HCT116 (cell line): ENCODE measurements at regions not wholly inside any gene's neighbourhood (a gene's known extent, or its start where the extent isn't known, plus 50 kb on each side); places are given as distances from the start of the nearest gene placed in this dataset.

Experiments used
- ATAC-seq: fragments of 200-7000 bp; cut with Tn5 transposase; 2 replicates; pipeline ENCODE4 v1.9.1; 2020; ENCODE audit warnings: mild to moderate bottlenecking, moderate library complexity
- BruUV-seq: library from RNA; stranded (reverse); fragments of 400-500 nt; replicated peaks from 2 replicates; lab custom pipeline; 2021; lab: Mats Ljungman, UMichigan
- CTCF ChIA-PET: fragments of 300-600 bp; sonication (Branson Sonifier 250); formaldehyde crosslinking; loops from one replicate; lab custom pipeline; 2021; ENCODE audit warnings: antibody characterized with exemption; lab: Charles Lee
- POLR2A ChIA-PET: fragments of 300-600, 350-600 bp; sonication (Branson Sonifier 250); formaldehyde crosslinking; loops from one replicate; lab custom pipeline; 2021; ENCODE audit warnings: antibody characterized with exemption; lab: Charles Lee
- RAD21 ChIA-PET, 2 experiments: fragments of 300-600 bp; sonication (Branson Sonifier 250); formaldehyde crosslinking; loops; one replicate each; lab custom pipeline; 2023; ENCODE audit warnings: low total read pairs in 2 of 2; ENCODE audit not compliant: uncharacterized antibody in 2 of 2, unreplicated experiment in 2 of 2, low non-redundant PET in 1 of 2; lab: Charles Lee
- DNase-seq: peaks from one replicate; pipeline ENCODE4 v3.0.0-alpha.2; 2010; ENCODE audit warnings: low read depth, low spot score
- H2AFZ ChIP-seq: fragments of 200-600 bp; shearing (Covaris generic), sonication (generic); 2 replicates; pipeline ENCODE4 v1.6.1; 2017; ENCODE audit warnings: low read depth, mixed run types, mixed read lengths, antibody characterized with exemption, low read length; ENCODE audit not compliant: poor library complexity, severe bottlenecking
- H3K27ac ChIP-seq: 2 replicates; pipeline ENCODE4 v1.5.1; 2012; ENCODE audit warnings: low read depth, low read length
- H3K27me3 ChIP-seq: fragments of 200-600 bp; sonication (generic); 2 replicates; pipeline ENCODE4 v1.6.1; 2016; ENCODE audit warnings: mixed run types, low read length, mixed read lengths; ENCODE audit not compliant: insufficient read depth
- H3K36me3 ChIP-seq, 2 experiments: fragments of 200-500 bp in 1 of 2; fragments of 200-600 bp in 1 of 2; sonication (Bioruptor generic) in 1 of 2; sonication (generic) in 1 of 2; 2 replicates each; pipeline versions ENCODE4 v1.5.1 to v1.6.1; 2014 to 2016; ENCODE audit warnings: low read length in 2 of 2, inconsistent platforms in 1 of 2, mixed read lengths in 1 of 2, mixed run types in 1 of 2; ENCODE audit not compliant: insufficient read depth in 2 of 2, control insufficient read depth in 1 of 2
- H3K4me1 ChIP-seq, 2 experiments: fragments of 200-600 bp in 1 of 2; sonication (generic) in 1 of 2; 2 replicates each; pipeline versions ENCODE4 v1.5.1 to v1.6.1; 2012 to 2017; ENCODE audit warnings: low read length in 2 of 2, inconsistent platforms in 1 of 2, mild to moderate bottlenecking in 1 of 2, mixed read lengths in 1 of 2, mixed run types in 1 of 2, moderate library complexity in 1 of 2; ENCODE audit not compliant: insufficient read depth in 2 of 2, control insufficient read depth in 1 of 2
- H3K4me2 ChIP-seq: fragments of 200-600 bp; sonication (generic); 2 replicates; pipeline ENCODE4 v1.6.1; 2017; ENCODE audit warnings: mixed run types, low read length, mixed read lengths
- H3K4me3 ChIP-seq, 2 experiments: fragments of 200-600 bp in 1 of 2; sonication (generic) in 1 of 2; replicated peaks in 1 of 2; 2 replicates each; pipeline ENCODE4 v1.5.1; 2011 to 2016; ENCODE audit warnings: low read length in 2 of 2, control low read depth in 1 of 2, low read depth in 1 of 2, mild to moderate bottlenecking in 1 of 2, mixed read lengths in 1 of 2, mixed run types in 1 of 2
- H3K79me2 ChIP-seq: fragments of 200-600 bp; sonication (generic); 2 replicates; pipeline ENCODE4 v1.6.1; 2017; ENCODE audit warnings: mild to moderate bottlenecking, mixed run types, low read length, moderate library complexity, mixed read lengths; ENCODE audit not compliant: insufficient read depth
- H3K9ac ChIP-seq: fragments of 200-600 bp; sonication (generic); 2 replicates; pipeline ENCODE4 v1.6.1; 2016; ENCODE audit warnings: low read length, mixed read lengths
- H3K9me2 ChIP-seq: fragments of 200-600 bp; sonication (generic), shearing (Covaris generic); 2 replicates; pipeline ENCODE4 v1.6.1; 2017; ENCODE audit warnings: mixed run types, mild to moderate bottlenecking, moderate library complexity; ENCODE audit not compliant: insufficient read depth
- H3K9me3 ChIP-seq, 2 experiments: fragments of 200-500 bp in 1 of 2; fragments of 200-600 bp in 1 of 2; sonication (Bioruptor generic) in 1 of 2; sonication (generic) in 1 of 2; 2 replicates each; pipeline ENCODE4 v1.6.1; 2014 to 2017; ENCODE audit warnings: low read length in 2 of 2, mixed read lengths in 2 of 2, inconsistent platforms in 1 of 2, low read depth in 1 of 2, mild to moderate bottlenecking in 1 of 2, mixed run types in 1 of 2, moderate library complexity in 1 of 2; ENCODE audit not compliant: control insufficient read depth in 1 of 2, insufficient read depth in 1 of 2
- H4K20me1 ChIP-seq: fragments of 200-600 bp; sonication (generic), shearing (Covaris generic); 2 replicates; pipeline ENCODE4 v1.6.1; 2017; ENCODE audit warnings: mixed run types, mild to moderate bottlenecking, moderate library complexity; ENCODE audit not compliant: insufficient read depth
- CEBPB ChIP-seq: IDR thresholded peaks from 2 replicates; pipeline ENCODE4 v1.6.1; 2012; ENCODE audit warnings: low read depth
- ELF1 ChIP-seq: IDR thresholded peaks from 2 replicates; pipeline ENCODE4 v1.6.1; 2012; ENCODE audit warnings: low read depth, borderline replicate concordance
- EZH2 ChIP-seq: fragments of 200-600 bp; sonication (generic); IDR thresholded peaks from 2 replicates; pipeline ENCODE4 v1.6.1; 2017; ENCODE audit warnings: antibody characterized with exemption, mixed run types
- FOSL1 ChIP-seq: IDR thresholded peaks from 2 replicates; pipeline ENCODE4 v1.6.1; 2012; ENCODE audit warnings: low read depth
- JUND ChIP-seq: IDR thresholded peaks from 2 replicates; pipeline ENCODE4 v1.6.1; 2012
- RAD21 ChIP-seq: IDR thresholded peaks from 2 replicates; pipeline ENCODE4 v1.6.1; 2012; ENCODE audit warnings: low read depth, mild to moderate bottlenecking
- SP1 ChIP-seq: IDR thresholded peaks from 2 replicates; pipeline ENCODE4 v1.6.1; 2012; ENCODE audit warnings: low read depth
- ZFX ChIP-seq: fragments of 450-650 bp; IDR thresholded peaks from 2 replicates; pipeline ENCODE4 v1.6.1; 2017
- ZNF274 ChIP-seq: fragments of 200-500 bp; sonication (Bioruptor generic); IDR thresholded peaks from 2 replicates; pipeline ENCODE4 v1.6.1; 2014; ENCODE audit warnings: mild to moderate bottlenecking, low read depth, low read length, inconsistent platforms
- intact Hi-C: fragments of 100-400 bp; cut with micrococcal nuclease; formaldehyde crosslinking; loops from 2 replicates; pipeline ENCODE4 v1.10.0; 2022
- TF ChIP-seq, protein P1 (sequence below): IDR thresholded peaks from 2 replicates; pipeline ENCODE4 v1.6.1; 2011; ENCODE audit warnings: mild to moderate bottlenecking, low read length, moderate library complexity; ENCODE audit not compliant: insufficient replicate concordance; ENCODE audit errors: extremely low read depth
- TF ChIP-seq, protein P2 (sequence below): IDR thresholded peaks from 2 replicates; pipeline ENCODE4 v1.6.1; 2012

DNA sequence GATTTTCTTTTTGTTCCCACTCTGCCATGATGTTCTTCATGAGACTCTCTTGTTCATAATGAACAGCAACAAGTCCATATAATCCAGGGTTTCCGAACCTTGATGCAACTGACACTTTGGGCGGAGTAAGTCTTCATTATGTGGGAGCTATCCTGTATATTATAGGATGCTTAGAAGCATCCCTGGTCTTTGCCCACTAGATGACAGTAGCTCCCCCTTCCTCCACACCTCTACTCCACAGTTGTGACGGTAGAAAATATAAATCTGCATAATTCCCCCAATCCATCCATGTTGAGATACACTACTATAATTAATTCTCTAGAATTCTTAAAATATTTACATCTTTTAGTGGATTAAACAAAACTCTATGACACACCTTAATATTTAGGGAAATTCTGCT lies 482.2 kb upstream of the CELF4 start:
- RAD21 ChIA-PET = no interaction called here
- intact Hi-C loops = no loop called here
- Histone ChIP-seq H3K36me3 (no peaks in the 10 kb centered on the region), H2AFZ (no peak overlapping the region), H3K27ac (no peak overlapping the region), H3K9ac (no peak overlapping the region), H3K9me2 (no peaks in the 10 kb centered on the region), H4K20me1 (no peaks in the 10 kb centered on the region), H3K9me3 (peaks cover 5 to 14% of the 10 kb centered on the region in 2 experiments; a peak in 2 of 4 replicates), H3K4me2 (no peak overlapping the region), H3K27me3 (no peaks in the 10 kb centered on the region), H3K79me2 (no peaks in the 10 kb centered on the region), H3K4me1 (no peaks in the 10 kb centered on the region), H3K4me3 (no peak overlapping the region)
- TF ChIP-seq ELF1 = no peak
- POLR2A ChIA-PET = no interaction called here
- CTCF ChIA-PET = no interaction called here
- BruUV-seq = no TSS peak
- no peak for DNase-seq
- ATAC-seq = no peak

DNA sequence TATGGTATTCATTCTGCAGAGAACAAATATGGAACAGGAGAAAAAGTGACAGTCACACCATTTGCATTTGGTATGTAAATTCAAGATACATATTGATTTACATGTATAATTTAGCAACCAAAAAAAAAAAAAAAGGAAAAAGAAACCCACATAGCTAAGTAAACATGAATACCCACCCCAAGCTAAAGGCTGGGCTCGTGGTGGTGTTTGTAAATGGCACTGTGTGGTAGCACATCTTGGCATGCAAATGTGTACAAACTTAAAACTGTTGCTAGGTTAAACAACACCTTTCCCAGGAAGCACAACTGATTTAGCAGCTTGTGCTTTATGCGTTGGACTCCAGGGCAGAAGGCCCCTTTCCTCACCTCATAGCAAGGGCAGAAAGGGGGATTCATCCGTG lies 481.1 kb upstream of the CELF4 start:
- ChIA-PET POLR2A (no interaction called here), RAD21 (no interaction called here)
- intact Hi-C loops = no loop called here
- no peaks in the 10 kb centered on the region for H3K27me3 ChIP-seq
- H3K79me2 ChIP-seq = no peaks in the 10 kb centered on the region
- no peak overlapping the region for H3K4me3 ChIP-seq
- H3K9me2 ChIP-seq = no peaks in the 10 kb centered on the region
- H3K9me3 ChIP-seq = peaks cover 5 to 14% of the 10 kb centered on the region in 2 experiments; a peak in 2 of 4 replicates
- ATAC-seq = no peak
- H4K20me1 ChIP-seq = no peaks in the 10 kb centered on the region
- no peak overlapping the region for H2AFZ ChIP-seq
- TF ChIP-seq ZNF274 (no peak), EZH2 (no peak), FOSL1 (no peak), RAD21 (no peak), SP1 (no peak), ZFX (no peak), JUND (no peak), CEBPB (no peak), ELF1 (no peak)
- TF ChIP-seq, protein P1, sequence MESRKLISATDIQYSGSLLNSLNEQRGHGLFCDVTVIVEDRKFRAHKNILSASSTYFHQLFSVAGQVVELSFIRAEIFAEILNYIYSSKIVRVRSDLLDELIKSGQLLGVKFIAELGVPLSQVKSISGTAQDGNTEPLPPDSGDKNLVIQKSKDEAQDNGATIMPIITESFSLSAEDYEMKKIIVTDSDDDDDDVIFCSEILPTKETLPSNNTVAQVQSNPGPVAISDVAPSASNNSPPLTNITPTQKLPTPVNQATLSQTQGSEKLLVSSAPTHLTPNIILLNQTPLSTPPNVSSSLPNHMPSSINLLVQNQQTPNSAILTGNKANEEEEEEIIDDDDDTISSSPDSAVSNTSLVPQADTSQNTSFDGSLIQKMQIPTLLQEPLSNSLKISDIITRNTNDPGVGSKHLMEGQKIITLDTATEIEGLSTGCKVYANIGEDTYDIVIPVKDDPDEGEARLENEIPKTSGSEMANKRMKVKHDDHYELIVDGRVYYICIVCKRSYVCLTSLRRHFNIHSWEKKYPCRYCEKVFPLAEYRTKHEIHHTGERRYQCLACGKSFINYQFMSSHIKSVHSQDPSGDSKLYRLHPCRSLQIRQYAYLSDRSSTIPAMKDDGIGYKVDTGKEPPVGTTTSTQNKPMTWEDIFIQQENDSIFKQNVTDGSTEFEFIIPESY = no peak
- TF ChIP-seq, protein P2, sequence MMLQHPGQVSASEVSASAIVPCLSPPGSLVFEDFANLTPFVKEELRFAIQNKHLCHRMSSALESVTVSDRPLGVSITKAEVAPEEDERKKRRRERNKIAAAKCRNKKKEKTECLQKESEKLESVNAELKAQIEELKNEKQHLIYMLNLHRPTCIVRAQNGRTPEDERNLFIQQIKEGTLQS = no peak
- TF ChIP-seq, all 23 proteins: peak for 0
- Histone ChIP-seq H3K4me2 (no peak overlapping the region), H3K27ac (no peak overlapping the region), H3K9ac (no peak overlapping the region), H3K4me1 (no peaks in the 10 kb centered on the region), H3K36me3 (no peaks in the 10 kb centered on the region)
- no TSS peak for BruUV-seq
- CTCF ChIA-PET = no interaction called here
- no peak for DNase-seq
